NOMO-1 treated with dmso at 0.1 percent for 144 hours (cell line): ENCODE measurements at regions not wholly inside any gene's neighbourhood (a gene's known extent, or its start where the extent isn't known, plus 50 kb on each side); places are given as distances from the start of the nearest gene placed in this dataset.
"Not testable (repeated sequence)": the region's sequence is repeated elsewhere in the genome, so short reads cannot be mapped to it uniquely, and the experiment has no call there.

ENCODE experiments used
- DNase-seq: peaks from one replicate; lab custom pipeline; 2025; ENCODE audit not compliant: unreplicated experiment; lab: John Stamatoyannopoulos, UW

DNA sequence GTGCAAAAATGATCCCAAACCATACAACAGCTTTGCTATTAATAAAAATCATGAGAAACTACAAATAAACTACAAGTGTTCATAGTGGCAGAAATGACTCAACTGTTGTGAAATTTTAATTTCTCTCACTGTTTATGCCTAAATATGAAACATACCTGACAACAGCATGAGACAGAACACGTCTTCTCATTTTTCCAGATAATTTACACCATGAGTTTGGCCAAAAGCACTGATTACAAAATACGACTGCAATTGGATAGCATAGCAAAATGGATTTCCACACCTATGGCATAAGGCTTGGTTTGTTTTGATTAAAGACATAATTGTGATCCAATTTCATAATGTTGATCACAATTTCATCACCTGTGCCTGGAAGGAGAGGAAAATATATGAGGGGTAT lies 608.6 kb downstream of the GATA3 start:
- DNase-seq: no peak

GRCh38 chr10:8665322-8665721 lies 610.8 kb downstream of the GATA3 start:
- DNase-seq: no peak

GRCh38 chr10:8670461-8670860 lies 616.0 kb downstream of the GATA3 start:
- DNase-seq: no peak

- DNase-seq: no peak
Measured at GRCh38 chr10:8674230-8674629, 619.7 kb downstream of the GATA3 start.

DNA sequence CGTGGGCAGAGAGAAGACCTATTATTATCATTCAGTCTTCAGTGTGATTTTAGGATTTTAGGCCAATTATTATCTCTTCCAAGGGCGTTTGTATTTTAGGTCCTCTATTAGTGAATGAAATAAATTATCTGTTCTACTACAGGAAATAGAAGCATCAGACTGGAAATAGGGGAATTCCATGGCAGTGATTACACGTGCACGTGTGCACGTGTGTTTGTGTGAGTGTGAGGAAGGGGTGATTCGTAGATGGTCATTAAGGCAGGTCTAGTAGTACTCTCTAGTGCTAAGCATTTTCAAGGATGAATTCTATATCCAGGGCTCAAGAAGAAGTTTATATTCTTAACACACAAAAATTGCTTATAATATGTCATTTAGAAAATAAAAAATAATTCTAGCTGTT lies 623.2 kb downstream of the GATA3 start:
- no peak for DNase-seq

GRCh38 chr10:8684916-8685315 lies 630.4 kb downstream of the GATA3 start:
- not testable (repeated sequence) for DNase-seq

- no peak for DNase-seq
Measured at GRCh38 chr10:8688881-8689280, 634.4 kb downstream of the GATA3 start.

DNA sequence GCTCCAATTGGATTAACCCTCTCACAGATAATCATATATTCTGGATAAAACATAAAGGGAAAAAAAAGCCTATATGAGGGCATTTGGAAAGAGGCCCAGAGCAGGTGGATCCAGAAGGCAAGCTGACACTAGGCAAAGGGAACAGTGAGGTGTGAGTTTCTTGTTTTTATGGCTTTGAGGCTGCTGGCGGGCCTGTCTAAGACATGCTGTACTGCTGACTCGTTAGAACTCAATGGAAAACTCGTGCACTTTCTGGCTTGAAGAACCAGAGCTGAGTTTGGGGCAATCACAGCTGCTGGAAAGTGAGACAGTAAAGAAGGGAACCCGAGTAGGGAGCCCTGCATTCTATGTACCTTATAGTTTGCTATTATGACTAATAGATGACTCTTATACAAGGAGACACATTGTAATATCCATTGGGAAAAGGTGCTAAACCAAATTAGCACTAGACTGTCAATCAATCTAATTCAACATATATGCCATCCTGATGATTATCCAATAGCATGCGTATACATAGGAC lies 637.1 kb downstream of the GATA3 start:
- no peak for DNase-seq

GRCh38 chr10:8693635-8694034 lies 639.1 kb downstream of the GATA3 start:
- not testable (repeated sequence) for DNase-seq

GRCh38 chr10:8696746-8697145 lies 642.3 kb downstream of the GATA3 start:
- DNase-seq: no peak

DNA sequence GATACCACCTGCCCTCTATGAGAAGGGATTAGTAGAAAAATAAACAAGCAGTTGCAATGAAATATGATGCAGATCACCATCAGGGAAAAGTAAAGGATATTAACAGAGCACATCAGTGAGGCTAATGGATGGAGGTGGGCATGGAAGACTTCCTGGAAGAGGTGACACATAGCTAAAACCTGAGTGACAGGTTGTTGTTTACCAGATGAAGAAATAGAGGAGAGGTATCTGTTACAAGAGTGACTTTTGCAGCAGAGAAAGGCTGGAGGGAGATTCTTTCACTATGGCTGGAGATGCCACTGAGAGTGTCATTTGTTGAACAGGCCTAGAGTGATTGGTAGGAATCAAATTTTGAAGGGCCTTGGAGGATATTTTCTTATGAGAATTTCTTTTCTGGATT lies 646.2 kb downstream of the GATA3 start:
- DNase-seq: no peak

DNA sequence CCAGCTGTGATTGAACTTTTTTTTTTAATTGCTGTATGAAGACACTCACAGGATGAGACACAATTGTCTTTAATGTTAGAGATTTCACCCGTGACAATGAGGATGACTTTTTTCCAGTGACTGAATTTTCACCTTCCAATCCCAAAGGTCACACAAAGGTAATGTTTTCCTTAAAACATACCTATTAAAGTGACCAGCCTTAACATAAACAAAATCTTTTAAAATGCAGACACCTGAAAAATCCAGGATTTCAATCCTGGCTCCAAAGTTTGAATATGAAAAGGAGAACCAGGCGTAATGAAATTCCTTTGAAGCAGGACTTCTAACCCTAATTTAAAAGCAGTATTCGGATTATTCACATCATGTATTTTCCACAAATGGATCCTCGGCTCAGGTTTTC lies 647.7 kb downstream of the GATA3 start:
- no peak for DNase-seq

DNA sequence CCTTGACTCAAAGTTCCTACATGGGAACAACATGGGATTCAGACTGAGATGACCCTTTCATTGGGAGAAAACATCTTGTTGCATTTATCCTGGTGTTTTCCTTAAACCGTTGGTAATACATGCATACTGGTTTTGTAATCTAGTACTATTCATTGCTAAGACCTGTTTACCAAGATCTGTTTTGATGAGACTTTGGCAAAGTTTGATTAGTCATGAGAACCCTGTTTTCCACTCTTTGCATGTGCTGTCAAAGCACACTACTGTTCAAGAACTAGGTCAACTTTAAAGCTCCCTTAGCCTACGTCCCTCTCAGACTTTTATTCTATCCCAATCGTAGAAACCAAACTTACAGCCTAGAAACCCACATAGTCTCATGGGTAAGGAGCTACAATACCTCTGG lies 650.9 kb downstream of the GATA3 start:
- no peak for DNase-seq

DNA sequence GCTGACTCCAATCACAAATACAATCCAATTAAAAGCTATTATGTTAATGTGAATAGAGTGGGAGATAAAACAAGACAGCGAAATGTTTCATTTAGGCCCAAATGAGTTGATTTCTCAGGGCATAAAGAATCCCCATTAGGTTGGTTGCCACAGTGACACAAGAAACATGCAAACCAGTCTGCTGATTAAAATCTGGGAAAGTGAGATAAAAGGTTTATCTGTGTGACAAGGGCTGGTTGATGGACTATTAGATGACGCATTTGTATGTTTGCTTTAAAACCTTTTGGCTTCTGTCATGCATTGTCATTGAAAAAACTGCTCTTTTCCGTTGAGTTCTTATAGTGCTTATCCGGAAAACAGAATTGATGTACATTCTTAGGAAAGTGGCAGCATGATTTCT lies 658.2 kb downstream of the GATA3 start:
- no peak for DNase-seq

DNA sequence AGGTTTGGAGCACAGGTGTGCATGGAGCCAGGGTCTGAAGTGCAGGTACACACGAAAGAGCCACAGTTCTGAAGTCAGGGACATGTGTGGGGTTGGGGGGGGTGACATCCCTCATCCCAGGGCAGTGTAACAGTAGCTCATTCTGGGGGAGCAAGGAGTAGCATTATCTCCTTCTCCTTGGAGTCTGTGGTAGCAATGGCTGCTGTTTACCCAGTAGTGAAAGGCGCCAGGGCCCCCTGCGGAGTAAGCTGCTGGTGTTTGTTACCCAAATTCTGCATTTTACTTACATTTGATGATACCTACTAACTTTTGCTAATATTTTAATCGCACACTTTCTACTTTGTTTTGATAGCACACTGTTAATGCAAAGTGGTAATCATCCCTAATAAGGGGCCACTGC lies 665.5 kb downstream of the GATA3 start:
- DNase-seq: no peak

DNA sequence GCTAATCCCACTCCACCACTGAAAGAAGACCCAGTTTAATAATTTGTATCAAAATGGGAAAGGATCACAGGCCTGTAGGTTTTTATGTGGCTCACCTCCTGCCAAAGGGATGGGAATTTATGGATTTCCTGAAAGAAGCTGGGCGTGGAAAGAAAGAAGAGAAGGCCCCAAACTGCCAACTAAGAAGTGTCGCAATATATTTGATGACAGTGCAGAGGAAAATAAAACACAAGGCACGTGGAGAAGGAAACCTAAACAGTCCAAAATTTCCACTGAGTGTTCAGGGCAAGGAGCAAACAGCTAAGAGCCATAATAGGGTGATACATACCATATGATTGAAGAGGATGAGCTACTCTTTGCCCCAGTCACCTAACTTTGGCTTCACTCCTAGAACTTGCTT lies 667.2 kb downstream of the GATA3 start:
- DNase-seq: no peak

DNA sequence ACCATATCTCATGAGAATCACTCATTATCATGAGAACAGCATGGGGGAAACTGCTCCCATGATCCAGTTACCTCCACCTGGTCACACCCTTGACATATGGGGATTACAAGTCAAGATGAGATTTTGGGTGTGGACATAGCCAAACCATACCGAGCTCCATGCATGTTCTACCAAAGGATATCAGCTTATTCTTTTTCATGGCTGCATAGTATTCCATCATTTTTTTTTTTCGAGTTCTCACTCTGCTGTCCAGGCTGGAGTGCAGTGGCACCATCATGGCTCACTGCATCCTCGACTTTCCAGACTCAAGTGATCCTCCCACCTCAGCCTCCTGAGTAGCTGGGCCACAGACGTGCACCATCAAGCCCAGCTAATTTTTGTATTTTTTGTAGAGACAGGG lies 668.3 kb downstream of the GATA3 start:
- DNase-seq: no peak

DNA sequence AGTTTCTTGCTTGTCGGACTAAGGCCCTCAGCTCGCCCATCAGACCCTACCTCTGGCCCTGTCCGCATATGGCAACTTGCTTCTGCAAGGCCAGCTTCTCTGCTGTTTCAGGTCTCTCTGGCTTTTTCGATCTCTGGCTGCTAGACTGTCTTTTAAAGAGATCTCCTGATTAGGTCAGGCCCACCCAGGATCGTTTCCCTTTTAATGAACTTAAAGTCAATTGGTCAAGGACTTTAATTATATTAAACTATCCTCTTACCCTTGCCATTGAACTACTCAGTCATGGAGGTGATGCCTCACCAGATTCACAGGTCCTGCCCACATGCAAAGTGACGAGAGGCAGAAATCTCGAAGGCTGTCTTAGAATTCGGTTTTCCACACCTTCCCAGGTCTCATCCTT lies 670.9 kb downstream of the GATA3 start:
- no peak for DNase-seq

DNA sequence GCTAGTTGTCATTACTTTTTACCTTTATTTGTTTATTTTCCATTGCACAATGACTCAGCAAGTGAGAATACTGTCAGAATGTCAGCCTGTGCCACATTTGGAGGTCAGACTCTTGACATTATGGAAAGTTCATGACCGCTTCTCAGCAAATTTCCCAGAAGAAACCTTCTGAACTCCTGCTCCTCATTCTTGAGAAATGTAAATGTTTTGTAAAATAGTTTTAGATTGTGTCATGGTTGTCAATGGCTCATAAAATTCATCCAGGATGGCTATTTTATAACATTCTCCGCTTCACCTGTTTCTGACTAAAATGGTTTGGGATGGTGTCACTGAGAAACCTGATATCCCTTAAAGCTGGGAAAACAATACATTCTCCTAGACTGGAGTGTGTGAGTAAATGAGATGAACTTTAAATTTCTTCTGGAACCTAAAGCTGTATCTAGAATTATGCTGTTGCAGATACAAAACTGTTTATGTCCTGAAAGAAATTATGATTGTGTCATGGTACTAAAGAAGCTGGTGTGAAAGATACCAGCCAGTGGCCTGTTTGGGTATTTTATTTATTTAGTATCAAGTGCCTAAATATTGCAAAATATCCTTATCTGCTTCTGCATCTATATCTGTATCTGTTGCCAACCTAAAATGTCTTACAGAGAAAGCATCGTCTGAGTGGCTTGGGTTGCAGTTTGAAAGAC lies 671.7 kb downstream of the GATA3 start:
- no peak for DNase-seq

DNA sequence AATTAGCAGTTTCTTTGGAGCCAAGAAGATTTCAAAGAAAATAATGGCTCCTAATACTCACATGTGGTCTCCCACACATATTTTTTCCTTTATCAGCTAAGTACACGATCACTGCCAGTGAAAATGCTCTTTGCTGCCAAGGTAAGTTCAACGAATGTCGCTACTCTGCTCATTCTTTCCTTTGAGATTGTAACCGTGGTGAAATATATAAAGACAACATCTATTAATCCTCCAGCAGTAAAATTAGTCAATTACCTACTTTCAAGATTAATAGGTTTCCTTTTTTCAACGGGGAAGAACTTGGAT lies 672.2 kb downstream of the GATA3 start:
- no peak for DNase-seq

DNA sequence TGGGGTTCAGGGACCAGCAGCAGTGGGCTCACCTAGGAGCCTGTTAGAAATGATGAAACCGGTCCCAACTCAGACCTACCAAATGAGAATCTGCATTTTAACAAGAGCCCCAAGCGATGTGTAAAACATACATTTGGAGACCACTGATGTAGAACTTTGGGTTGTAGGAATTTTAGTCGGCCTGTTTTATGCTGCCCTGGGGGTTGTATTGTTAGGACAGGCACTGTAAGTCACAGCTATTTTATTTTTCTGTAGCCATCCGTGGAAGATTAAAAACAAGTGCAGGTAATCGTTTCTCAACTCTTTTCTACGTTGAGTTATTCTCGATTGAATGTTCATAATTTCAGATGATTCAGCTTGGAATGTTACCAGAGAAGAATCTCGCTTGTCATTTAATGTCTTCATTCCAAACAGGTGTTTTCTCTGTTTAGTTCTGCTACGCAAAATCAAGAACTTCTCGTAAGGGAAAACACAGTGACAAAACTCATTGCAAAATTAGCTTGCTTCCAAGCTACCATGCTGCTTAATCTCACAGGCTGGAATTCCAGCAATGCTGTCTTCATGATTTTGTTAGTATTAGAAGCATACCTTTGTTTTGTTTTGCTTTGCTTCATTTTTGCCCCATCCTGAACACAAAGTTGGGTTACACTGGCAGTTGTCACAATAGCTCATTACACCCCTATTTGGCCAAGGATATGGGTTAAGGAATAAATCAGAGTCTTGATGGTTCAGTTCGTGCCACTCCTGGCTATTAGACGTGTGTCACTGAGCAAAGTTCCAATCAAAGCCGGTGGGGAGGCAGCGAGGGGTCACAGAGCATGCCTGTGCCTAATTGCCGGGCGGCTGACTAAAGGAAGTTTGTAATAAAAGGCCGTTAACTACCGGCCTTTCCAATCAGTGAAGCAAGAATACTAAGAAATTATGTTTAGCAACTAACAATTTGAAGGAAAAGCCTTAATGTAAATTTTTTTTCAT lies 676.9 kb downstream of the GATA3 start:
- no peak for DNase-seq

DNA sequence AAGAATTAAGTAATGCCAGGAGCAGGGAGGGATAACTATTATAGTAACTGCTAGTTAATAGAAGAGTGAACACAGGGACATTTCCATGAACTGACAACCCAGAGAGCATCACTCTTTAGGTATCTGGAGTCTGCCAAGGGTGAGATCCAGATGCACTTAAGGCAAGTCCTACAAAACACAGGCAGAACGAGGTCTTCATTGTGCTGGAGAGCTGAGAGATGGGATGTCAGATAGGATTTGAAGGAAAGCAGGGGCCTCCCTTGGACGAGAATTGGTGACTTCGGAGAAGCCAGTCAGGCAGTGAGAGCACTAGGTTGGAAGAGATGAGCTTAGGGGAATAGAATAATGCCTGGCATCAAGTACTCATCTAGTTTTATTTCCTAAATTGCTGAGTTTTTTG lies 684.5 kb downstream of the GATA3 start:
- no peak for DNase-seq
